ENCODE measurements at regions not wholly inside any gene's neighbourhood (a gene's known extent, or its start where the extent isn't known, plus 50 kb on each side); places are given as distances from the start of the nearest gene placed in this dataset.
"Not testable (repeated sequence)": the region's sequence is repeated elsewhere in the genome, so short reads cannot be mapped to it uniquely, and the experiment has no call there.

GRCh38 chr13:28573595-28574373 is 78.9 kb upstream of the FLT1 start:
- no peak for DNase-seq (ENCODE audit: low read depth in 2 of 2)

GRCh38 chr13:28572871-28573270 is 77.9 kb upstream of the FLT1 start:
- no peak for DNase-seq (ENCODE audit: low read depth in 2 of 2)

- DNase-seq (ENCODE audit: low read depth in 2 of 2) = not testable (repeated sequence)
These were observed 75.4 kb upstream of the FLT1 start for GRCh38 chr13:28570356-28570755.

GRCh38 chr13:28569886-28570285 is 75.0 kb upstream of the FLT1 start:
- no peak for DNase-seq (ENCODE audit: low read depth in 2 of 2)

- DNase-seq (ENCODE audit: low read depth in 2 of 2) = no peak
These were observed 73.4 kb upstream of the FLT1 start for GRCh38 chr13:28568286-28568685.

GRCh38 chr13:28566891-28567290 is 72.0 kb upstream of the FLT1 start:
- DNase-seq (ENCODE audit: low read depth in 2 of 2) = no peak

GRCh38 chr13:28566283-28566682 is 71.4 kb upstream of the FLT1 start:
- DNase-seq (ENCODE audit: low read depth in 2 of 2) = no peak

- DNase-seq (ENCODE audit: low read depth in 2 of 2) = no peak
These were observed 69.1 kb upstream of the FLT1 start for GRCh38 chr13:28564030-28564429.

GRCh38 chr13:28563609-28564008 is 68.7 kb upstream of the FLT1 start:
- no peak for DNase-seq (ENCODE audit: low read depth in 2 of 2)

GRCh38 chr13:28560612-28561011 is 65.7 kb upstream of the FLT1 start:
- DNase-seq (ENCODE audit: low read depth in 2 of 2) = no peak

- DNase-seq (ENCODE audit: low read depth in 2 of 2) = no peak
These were observed 64.8 kb upstream of the FLT1 start for GRCh38 chr13:28559636-28560259.

- DNase-seq (ENCODE audit: low read depth in 2 of 2) = no peak
These were observed 63.6 kb upstream of the FLT1 start for GRCh38 chr13:28558567-28558966.

GRCh38 chr13:28557725-28558520 is 63.0 kb upstream of the FLT1 start:
- DNase-seq (ENCODE audit: low read depth in 2 of 2) = no peak

- DNase-seq (ENCODE audit: low read depth in 2 of 2) = no peak
These were observed 60.2 kb upstream of the FLT1 start for GRCh38 chr13:28555096-28555495.

GRCh38 chr13:28553971-28554370 is 59.0 kb upstream of the FLT1 start:
- DNase-seq (ENCODE audit: low read depth in 2 of 2) = no peak

- no peak for DNase-seq (ENCODE audit: low read depth in 2 of 2)
These were observed 57.4 kb upstream of the FLT1 start for GRCh38 chr13:28552288-28552687.

- DNase-seq (ENCODE audit: low read depth in 2 of 2) = no peak
These were observed 56.6 kb upstream of the FLT1 start for GRCh38 chr13:28551498-28551895.

- no peak for DNase-seq (ENCODE audit: low read depth in 2 of 2)
These were observed 56.0 kb upstream of the FLT1 start for GRCh38 chr13:28550721-28551497.

GRCh38 chr13:28550091-28550490 is 55.2 kb upstream of the FLT1 start:
- no peak for DNase-seq (ENCODE audit: low read depth in 2 of 2)

GRCh38 chr13:28548872-28549271 is 53.9 kb upstream of the FLT1 start:
- no peak for DNase-seq (ENCODE audit: low read depth in 2 of 2)

- DNase-seq (ENCODE audit: low read depth in 2 of 2) = no peak
These were observed 53.5 kb upstream of the FLT1 start for GRCh38 chr13:28548468-28548867.

All from stimulated activated CD4-positive, alpha-beta T cell treated with anti-CD3 and anti-CD28 coated beads, Interleukin-1b, Interleukin-23, amount 100 ng/mL, for 4 hours (primary cell).